ENCODE measurements at regions not wholly inside any gene's neighbourhood (a gene's known extent, or its start where the extent isn't known, plus 50 kb on each side); places are given as distances from the start of the nearest gene placed in this dataset.

- TF ChIP-seq, protein P1, sequence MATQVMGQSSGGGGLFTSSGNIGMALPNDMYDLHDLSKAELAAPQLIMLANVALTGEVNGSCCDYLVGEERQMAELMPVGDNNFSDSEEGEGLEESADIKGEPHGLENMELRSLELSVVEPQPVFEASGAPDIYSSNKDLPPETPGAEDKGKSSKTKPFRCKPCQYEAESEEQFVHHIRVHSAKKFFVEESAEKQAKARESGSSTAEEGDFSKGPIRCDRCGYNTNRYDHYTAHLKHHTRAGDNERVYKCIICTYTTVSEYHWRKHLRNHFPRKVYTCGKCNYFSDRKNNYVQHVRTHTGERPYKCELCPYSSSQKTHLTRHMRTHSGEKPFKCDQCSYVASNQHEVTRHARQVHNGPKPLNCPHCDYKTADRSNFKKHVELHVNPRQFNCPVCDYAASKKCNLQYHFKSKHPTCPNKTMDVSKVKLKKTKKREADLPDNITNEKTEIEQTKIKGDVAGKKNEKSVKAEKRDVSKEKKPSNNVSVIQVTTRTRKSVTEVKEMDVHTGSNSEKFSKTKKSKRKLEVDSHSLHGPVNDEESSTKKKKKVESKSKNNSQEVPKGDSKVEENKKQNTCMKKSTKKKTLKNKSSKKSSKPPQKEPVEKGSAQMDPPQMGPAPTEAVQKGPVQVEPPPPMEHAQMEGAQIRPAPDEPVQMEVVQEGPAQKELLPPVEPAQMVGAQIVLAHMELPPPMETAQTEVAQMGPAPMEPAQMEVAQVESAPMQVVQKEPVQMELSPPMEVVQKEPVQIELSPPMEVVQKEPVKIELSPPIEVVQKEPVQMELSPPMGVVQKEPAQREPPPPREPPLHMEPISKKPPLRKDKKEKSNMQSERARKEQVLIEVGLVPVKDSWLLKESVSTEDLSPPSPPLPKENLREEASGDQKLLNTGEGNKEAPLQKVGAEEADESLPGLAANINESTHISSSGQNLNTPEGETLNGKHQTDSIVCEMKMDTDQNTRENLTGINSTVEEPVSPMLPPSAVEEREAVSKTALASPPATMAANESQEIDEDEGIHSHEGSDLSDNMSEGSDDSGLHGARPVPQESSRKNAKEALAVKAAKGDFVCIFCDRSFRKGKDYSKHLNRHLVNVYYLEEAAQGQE (IDR thresholded peaks at IDR 0.05; ENCODE audit: unreplicated experiment) = no peak
- TF ChIP-seq ETS1 (IDR thresholded peaks at IDR 0.05) = no peak
- TF ChIP-seq ZNF462 (CRISPR knock-in tag; IDR thresholded peaks at IDR 0.05) = no peak
- no peak for TF ChIP-seq JUNB (IDR thresholded peaks at IDR 0.05; ENCODE audit: unreplicated experiment)
Measured at GRCh38 chr1:184890539-184890973, 83.8 kb downstream of the NIBAN1 start (continued).

- H3K9me2 ChIP-seq (ENCODE audit: insufficient read depth) = no peaks in the 10 kb centered on the region
- peaks cover 13% of the 10 kb centered on the region for H3K4me1 Mint-ChIP-seq
- H3K4me1 ChIP-seq (ENCODE audit: insufficient read depth) = peaks cover 10% of the 10 kb centered on the region; the same call in 1 of the 2 replicates
- H3K27ac Mint-ChIP-seq = no peak overlapping the region
- no peak overlapping the region for H3K4me2 ChIP-seq
- H4K20me1 ChIP-seq (replicated peaks; ENCODE audit: insufficient read depth) = peaks cover 3% of the 10 kb centered on the region; the same call in 1 of the 2 replicates
- no peak overlapping the region for H2AFZ ChIP-seq
- H3K27ac ChIP-seq (ENCODE audit: low read depth) = no peak overlapping the region
- ATAC-seq = no peak
- no peak overlapping the region for H3K4me3 ChIP-seq
- peaks cover 6% of the 10 kb centered on the region; the same call in 2 of the 3 replicates for H3K36me3 Mint-ChIP-seq (ENCODE audit: low read depth)
- no peaks in the 10 kb centered on the region for H3K79me2 ChIP-seq (replicated peaks; ENCODE audit: insufficient read depth)
- H3K27me3 Mint-ChIP-seq (ENCODE audit: insufficient read depth, low read depth, poor library complexity) = peaks cover 18% of the 10 kb centered on the region
- no peaks in the 10 kb centered on the region for H3K36me3 ChIP-seq (ENCODE audit: insufficient read depth)
- H3F3A ChIP-seq (replicated peaks; ENCODE audit: low read depth) = no peaks in the 10 kb centered on the region
- H3K4me3 Mint-ChIP-seq = no peak overlapping the region
- DNase-seq (ENCODE audit: low spot score) = no peak
- H3K9me3 Mint-ChIP-seq = no peaks in the 10 kb centered on the region
- peaks cover 14% of the 10 kb centered on the region; the same call in 1 of the 2 replicates for H3K27me3 ChIP-seq (ENCODE audit: insufficient read depth)
- TF ChIP-seq JUNB (IDR thresholded peaks at IDR 0.05; ENCODE audit: unreplicated experiment) = no peak
- no peak for TF ChIP-seq ZNF331 (CRISPR knock-in tag; IDR thresholded peaks at IDR 0.05; ENCODE audit: low read depth)
- no peak for TF ChIP-seq CREB1 (CRISPR knock-in tag; IDR thresholded peaks at IDR 0.05; ENCODE audit: low read depth)
- no peak for TF ChIP-seq POLR2AphosphoS5 (IDR thresholded peaks at IDR 0.05; ENCODE audit: low read depth)
- TF ChIP-seq NANOG (IDR thresholded peaks at IDR 0.05; ENCODE audit: borderline replicate concordance) = no peak
- TF ChIP-seq CTCF (conservative IDR thresholded peaks at IDR 0.05; ENCODE audit: low read depth in 2 of 2) = no peak
Measured at GRCh38 chr1:184889902-184890301, 84.4 kb downstream of the NIBAN1 start.
